ENCODE measurements at regions not wholly inside any gene's neighbourhood (a gene's known extent, or its start where the extent isn't known, plus 50 kb on each side); places are given as distances from the start of the nearest gene placed in this dataset.
"Not testable (repeated sequence)": the region's sequence is repeated elsewhere in the genome, so short reads cannot be mapped to it uniquely, and the experiment has no call there.

GRCh38 chr3:66633402-66634381, 132.9 kb upstream of the LRIG1 start:
- DNase-seq (ENCODE audit: low spot score) = no peak

DNA sequence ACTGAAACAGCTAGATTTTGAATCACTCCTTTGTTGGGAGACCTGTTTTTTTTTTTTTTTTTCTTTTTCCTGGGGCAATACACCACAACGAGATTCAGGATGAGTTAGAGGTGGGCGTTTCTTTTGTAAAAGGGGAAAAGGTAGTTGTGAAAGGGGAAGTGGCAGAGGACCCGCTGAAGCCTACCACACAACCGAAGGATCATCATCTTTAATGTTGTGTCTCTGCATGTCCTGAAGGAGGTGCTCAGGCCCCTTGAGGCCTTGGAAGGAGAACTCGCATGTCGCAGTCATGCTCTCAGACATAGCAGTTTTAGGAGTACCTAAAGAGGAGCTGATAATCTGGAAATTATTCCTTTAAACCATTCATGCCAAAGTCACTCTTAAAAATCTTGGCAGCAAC, 137.9 kb upstream of the LRIG1 start:
- no peak for DNase-seq (ENCODE audit: low spot score)

DNA sequence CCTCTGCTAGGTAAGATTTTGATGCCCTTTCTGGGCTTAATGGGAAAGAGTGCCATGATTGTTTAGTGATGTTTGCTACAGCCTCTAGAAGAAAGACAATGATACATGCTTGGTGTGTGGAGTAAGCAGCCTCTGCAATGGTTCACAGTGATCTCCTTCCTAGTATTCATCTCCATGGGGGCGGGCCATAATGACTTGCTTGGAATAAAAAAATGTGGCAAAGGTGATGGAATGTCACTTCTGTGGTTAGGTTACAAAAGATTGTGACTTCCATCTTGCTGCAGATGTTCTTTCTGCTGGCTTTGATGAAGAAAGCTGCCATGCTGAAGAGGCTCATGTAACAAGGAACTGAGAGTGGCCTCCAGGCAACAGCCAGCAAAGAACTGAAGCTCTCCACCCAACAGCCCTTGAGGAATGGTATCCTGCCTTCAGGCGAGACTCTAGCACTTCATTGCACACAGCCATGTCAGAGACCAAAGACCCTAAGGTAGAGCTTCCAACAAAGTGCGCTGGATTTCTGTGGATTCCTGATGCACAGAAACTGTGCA, 139.1 kb upstream of the LRIG1 start:
- no peak for DNase-seq (ENCODE audit: low spot score)

- DNase-seq (ENCODE audit: low spot score) = no peak
Observed at GRCh38 chr3:66642019-66642418, 141.2 kb upstream of the LRIG1 start.

- no peak for DNase-seq (ENCODE audit: low spot score)
Observed at GRCh38 chr3:66642484-66642883, 141.7 kb upstream of the LRIG1 start.

DNA sequence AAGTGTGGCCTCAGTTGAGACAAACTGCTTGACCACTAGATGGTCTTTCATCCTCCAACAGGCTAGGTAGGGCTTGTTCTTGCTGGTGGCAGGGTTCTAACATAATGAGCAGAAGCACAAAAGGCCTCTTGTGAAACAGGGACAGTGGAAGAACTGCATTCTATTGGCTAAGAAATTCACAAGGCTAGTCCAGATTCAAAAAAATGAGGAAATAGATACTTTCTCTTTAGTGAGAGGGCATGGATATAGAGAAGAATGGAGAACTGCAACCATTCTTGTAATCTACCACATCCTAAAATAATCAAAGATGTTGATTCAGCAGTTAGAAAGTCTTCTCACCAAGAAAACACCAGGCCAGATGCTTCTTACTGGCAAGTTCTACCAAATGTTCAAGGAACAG, 143.7 kb upstream of the LRIG1 start:
- no peak for DNase-seq (ENCODE audit: low spot score)

- DNase-seq (ENCODE audit: low spot score) = no peak
Observed at GRCh38 chr3:66648975-66649374, 148.2 kb upstream of the LRIG1 start.

DNA sequence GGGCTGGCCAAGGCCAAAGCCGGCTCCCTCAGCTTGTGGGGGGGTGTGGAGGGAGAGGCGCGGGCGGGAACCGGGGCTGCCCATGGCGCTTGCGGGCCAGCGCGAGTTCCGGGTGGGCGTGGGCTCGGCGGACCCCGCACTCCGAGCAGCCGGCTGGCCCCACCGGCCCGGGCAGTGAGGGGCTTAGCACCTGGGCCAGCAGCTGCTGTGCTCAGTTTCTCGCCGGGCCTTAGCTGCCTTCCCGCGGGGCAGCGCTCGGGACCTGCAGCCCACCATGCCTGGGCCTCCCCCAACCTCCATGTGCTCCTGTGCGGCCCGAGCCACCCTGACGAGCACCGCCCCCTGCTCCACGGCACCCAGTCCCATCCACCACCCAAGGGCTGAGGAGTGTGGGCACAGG, 150.7 kb upstream of the LRIG1 start:
- DNase-seq (ENCODE audit: low spot score) = not testable (repeated sequence)

- DNase-seq (ENCODE audit: low spot score) = not testable (repeated sequence)
Observed at GRCh38 chr3:66652100-66652499, 151.3 kb upstream of the LRIG1 start.

DNA sequence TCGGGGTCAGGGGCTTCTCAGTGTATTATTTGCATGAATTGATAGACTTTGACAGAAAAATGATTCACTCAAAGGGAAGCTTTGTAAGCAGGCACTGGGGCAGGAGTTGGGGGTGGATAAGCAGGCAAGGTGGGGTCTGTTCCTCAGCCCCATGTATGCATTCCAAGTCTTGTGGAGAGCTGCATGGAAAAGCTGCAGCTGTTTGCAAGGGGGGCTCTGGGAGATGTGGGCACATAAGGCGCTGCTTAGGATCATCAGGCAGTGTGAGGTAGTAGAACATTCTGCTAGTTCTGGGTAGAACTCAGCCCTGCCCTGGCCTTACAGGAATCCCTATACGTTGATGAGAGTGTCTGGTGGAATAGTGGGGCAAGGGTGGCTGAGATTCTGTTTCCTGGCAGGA, 154.2 kb upstream of the LRIG1 start:
- DNase-seq (ENCODE audit: low spot score) = no peak

GRCh38 chr3:66655671-66656070, 154.8 kb upstream of the LRIG1 start:
- no peak for DNase-seq (ENCODE audit: low spot score)

GRCh38 chr3:66656609-66657008, 155.8 kb upstream of the LRIG1 start:
- no peak for DNase-seq (ENCODE audit: low spot score)

- DNase-seq (ENCODE audit: low spot score) = no peak
Observed at GRCh38 chr3:66659056-66659455, 158.2 kb upstream of the LRIG1 start.

DNA sequence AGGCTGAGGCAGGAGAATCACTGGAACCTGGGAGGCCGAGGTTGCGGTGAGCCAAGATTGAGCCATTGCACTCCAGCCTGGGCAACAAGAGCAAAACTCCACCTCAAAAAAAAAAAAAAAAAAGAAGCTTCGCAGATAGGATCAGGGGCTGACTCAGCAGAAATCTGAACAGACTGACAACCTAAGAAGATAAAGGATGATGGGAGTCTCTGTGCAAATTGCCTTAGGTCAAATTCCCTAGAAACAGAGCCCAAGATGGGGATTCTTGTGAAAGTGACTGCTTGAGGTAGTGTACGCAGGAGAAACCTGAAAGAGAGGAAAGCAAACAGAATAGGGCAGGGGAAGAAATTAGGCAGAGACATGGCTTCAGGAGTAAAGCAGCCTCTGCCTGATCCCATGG, 160.8 kb upstream of the LRIG1 start:
- DNase-seq (ENCODE audit: low spot score) = no peak

DNA sequence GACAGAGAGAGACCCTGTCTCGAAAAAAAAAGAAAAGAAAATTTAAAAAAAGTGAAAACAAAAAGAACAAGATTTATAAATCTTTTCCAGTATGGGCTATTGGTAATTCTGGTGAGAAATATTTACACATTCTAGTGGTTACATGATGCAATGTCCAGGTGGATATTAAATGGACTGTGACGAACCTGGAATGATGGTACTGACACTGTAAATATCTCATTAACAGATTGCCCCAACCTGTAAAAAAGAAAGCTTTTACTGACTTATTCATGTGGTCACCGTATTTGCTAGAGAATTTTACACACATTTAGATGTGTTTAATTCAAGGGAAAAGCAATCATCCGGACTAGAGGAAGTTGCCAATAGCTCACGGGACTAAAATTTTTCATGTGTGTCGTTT, 162.1 kb upstream of the LRIG1 start:
- DNase-seq (ENCODE audit: low spot score) = no peak

GRCh38 chr3:66665021-66665695, 164.3 kb upstream of the LRIG1 start:
- DNase-seq (ENCODE audit: low spot score) = no peak

DNA sequence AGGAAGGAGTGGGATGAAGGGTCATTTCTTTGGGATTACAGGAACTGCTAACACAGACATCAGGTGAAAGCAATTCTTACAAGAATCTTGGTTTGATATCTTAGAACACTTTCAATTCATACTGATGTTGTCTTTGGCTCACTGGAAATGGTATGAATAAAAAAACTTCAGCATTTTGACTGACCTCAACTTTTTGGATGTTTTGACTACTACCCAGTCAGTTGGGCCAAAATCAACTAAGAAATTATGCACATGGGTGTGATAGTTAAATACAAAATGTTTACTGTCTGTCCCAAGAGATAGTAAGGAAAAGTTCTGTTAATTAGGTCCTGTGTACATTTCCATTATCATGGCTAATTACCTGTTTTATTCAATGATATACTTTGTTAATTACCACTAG, 165.5 kb upstream of the LRIG1 start:
- no peak for DNase-seq (ENCODE audit: low spot score)

DNA sequence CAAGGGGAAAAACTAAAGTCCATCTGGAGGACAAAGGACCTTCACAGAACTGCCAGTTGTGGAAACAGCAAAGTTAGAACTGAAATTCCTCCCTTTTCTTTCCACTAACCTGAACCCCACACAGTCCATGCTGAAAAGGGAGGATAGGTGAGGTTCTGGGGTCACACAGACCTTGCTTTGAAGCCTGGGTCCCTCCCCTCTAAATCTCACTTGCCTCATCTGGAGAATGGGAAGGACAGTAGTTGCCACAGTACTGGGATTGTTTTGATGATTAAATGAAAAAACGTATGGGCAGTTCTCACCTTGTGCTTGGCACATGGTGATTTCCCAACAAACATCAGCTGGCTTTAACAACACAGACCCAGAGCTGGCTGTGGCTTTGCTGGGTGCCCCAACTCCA, 166.4 kb upstream of the LRIG1 start:
- DNase-seq (ENCODE audit: low spot score) = no peak

- DNase-seq (ENCODE audit: low spot score) = no peak
Observed at GRCh38 chr3:66671291-66671690, 170.5 kb upstream of the LRIG1 start.

DNA sequence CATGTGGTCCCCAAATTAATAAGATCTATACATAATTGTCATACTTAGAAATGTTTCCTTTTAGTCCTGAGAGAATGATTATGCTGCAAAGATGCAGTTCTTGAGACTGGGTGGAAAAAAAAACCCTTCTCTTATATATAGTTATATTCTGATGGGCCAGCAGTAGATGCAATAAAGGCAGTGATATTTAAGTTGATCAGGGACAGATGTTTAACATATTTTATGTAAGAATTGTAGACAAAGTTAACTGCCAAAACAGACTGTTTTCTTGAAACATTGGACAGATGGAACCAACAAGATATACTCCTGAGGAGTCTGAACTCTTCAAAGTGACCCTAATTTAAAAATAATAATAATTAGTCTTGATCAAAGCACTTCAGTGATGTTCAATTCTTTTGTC, 172.0 kb upstream of the LRIG1 start:
- no peak for DNase-seq (ENCODE audit: low spot score)

DNA sequence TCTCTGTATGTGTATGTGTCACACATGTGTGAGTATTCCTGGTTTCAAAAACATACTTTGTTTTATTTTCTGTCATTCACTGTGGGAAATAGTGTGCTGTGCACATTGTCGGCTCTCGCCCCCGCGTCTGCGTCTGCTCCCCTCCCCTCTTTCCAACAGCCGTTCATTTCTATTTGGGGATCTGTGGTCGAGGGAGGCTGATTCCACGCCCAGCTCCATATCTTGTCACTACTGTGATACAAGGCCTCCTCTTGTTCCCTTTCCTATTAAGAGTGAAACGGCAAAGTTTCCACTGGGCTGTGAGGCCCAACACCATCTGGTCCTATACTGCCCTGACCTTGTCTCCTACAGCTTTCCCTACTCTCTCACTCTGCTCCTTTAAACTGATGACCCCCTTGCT, 172.5 kb upstream of the LRIG1 start:
- DNase-seq (ENCODE audit: low spot score) = no peak

GRCh38 chr3:66675366-66675765, 174.5 kb upstream of the LRIG1 start:
- no peak for DNase-seq (ENCODE audit: low spot score)

All from hematopoietic multipotent progenitor cell treated with erythropoietin and hydrocortisone succinate and interleukin-3 and kit ligand, for 17 days (in vitro differentiated cells).